Activated CD8-positive, alpha-beta T cell treated with anti-CD3 and anti-CD28 coated beads, Interleukin-2, amount 10 ng/mL, durations not matched to agents 7 days and 5 days (primary cell): ENCODE measurements at regions not wholly inside any gene's neighbourhood (a gene's known extent, or its start where the extent isn't known, plus 50 kb on each side); places are given as distances from the start of the nearest gene placed in this dataset.

Experiments used
- ATAC-seq: fragments of 150-1000 bp; cut with Tn5 transposase; one replicate; pipeline ENCODE4 v1.10.0; 2021; ENCODE audit warnings: moderate library complexity
- CTCF ChIA-PET: fragments of 350-600 bp; sonication (Branson Sonifier 250); formaldehyde crosslinking; loops from one replicate; lab custom pipeline; 2021; ENCODE audit warnings: antibody characterized with exemption; lab: Charles Lee
- POLR2A ChIA-PET: fragments of 350-600 bp; sonication (Branson Sonifier 250); formaldehyde crosslinking; loops from one replicate; lab custom pipeline; 2021; ENCODE audit warnings: antibody characterized with exemption; lab: Charles Lee
- DNase-seq: peaks from one replicate; pipeline ENCODE4 v3.0.0-alpha.2; 2020
- H3K27ac Mint-ChIP-seq: one replicate; pipeline ENCODE4 v1.8.0; 2021; ENCODE audit warnings: mild to moderate bottlenecking, mixed read lengths
- H3K27me3 Mint-ChIP-seq: one replicate; pipeline ENCODE4 v1.8.0; 2021; ENCODE audit warnings: low read depth, mixed read lengths
- H3K36me3 Mint-ChIP-seq: one replicate; pipeline ENCODE4 v1.8.0; 2021; ENCODE audit warnings: low read depth, mixed read lengths
- H3K4me1 Mint-ChIP-seq: one replicate; pipeline ENCODE4 v1.8.0; 2021; ENCODE audit warnings: low read depth, mixed read lengths
- H3K4me3 Mint-ChIP-seq: one replicate; pipeline ENCODE4 v1.8.0; 2021; ENCODE audit warnings: mild to moderate bottlenecking, mixed read lengths
- H3K9me3 Mint-ChIP-seq: one replicate; pipeline ENCODE4 v1.8.0; 2022; ENCODE audit warnings: mixed read lengths; ENCODE audit not compliant: insufficient read depth

DNA sequence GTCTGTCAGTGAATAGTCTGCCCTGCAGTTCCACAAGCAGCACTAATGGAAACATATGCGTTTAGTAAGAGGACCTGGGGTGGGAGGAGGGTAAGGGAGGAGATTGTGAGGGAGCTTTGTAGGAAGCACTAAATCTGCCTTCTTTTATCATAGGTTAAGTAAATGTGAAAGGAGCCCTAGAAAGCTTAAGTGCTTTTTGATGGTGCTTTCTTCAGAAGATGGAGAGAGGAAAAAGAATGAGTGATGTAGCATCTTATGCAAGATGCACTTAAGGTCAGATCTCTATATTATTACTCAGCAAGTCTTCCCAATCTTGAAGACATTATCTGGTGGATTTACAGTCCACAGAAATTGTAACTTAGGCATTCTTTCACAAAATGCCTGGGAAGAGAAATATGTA lies 322.7 kb downstream of the PDHA2 start:
- no peak overlapping the region for H3K27ac Mint-ChIP-seq
- H3K4me3 Mint-ChIP-seq = no peak overlapping the region
- POLR2A ChIA-PET = no interaction called here
- ATAC-seq (no peak), DNase-seq (no peak)
- H3K9me3 Mint-ChIP-seq = no peaks in the 10 kb centered on the region
- CTCF ChIA-PET = no interaction called here
- H3K27me3 Mint-ChIP-seq = no peaks in the 10 kb centered on the region
- no peaks in the 10 kb centered on the region for H3K4me1 Mint-ChIP-seq
- no peaks in the 10 kb centered on the region for H3K36me3 Mint-ChIP-seq

DNA sequence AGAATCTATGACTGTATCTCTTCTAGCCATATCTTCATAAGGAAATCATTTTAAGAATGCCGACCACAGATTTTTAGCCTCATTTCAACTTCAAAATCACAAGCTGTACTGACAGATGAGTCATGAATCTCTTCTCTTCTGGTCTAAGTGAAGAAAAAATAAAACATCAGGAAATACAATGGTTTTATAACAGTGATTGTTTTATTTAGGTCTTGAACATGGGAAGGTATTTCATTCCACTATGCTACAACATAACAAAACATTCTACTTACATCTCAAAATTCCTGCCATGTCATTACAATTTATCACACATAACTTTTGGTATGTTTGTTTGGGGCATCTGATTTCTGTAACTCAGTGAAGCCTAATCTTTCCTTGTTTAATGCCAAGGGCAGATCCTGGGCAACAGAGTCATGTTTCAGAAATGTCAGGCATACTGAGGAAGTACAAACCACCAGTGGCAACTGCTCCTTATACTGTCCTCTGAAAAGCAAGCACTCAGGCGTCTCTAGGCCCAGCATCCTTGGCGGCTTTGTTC lies 325.0 kb downstream of the PDHA2 start:
- no peaks in the 10 kb centered on the region for H3K4me1 Mint-ChIP-seq
- CTCF ChIA-PET = no interaction called here
- no peak overlapping the region for H3K4me3 Mint-ChIP-seq
- H3K36me3 Mint-ChIP-seq = no peaks in the 10 kb centered on the region
- H3K27me3 Mint-ChIP-seq = no peaks in the 10 kb centered on the region
- POLR2A ChIA-PET = no interaction called here
- no peak overlapping the region for H3K27ac Mint-ChIP-seq
- ATAC-seq = no peak
- H3K9me3 Mint-ChIP-seq = no peaks in the 10 kb centered on the region
- no peak for DNase-seq

DNA sequence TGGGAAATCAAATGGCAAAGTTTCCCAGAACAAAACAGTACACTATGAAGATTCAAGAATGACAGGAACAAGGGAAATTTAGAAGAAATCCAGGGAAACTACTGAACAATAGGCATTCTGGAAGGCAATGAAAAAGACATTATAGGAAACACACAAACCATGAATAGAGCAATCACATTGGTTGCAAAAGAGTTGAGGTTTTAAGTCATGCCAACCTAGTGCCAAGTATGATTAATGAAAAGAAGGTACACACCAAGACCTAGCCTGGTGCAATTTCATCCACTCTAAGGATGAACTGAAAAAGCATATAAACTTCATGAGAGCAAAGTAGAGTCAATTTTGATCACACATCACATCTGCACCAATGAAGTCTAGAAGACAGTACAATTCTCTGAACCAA lies 326.9 kb downstream of the PDHA2 start:
- H3K36me3 Mint-ChIP-seq = no peaks in the 10 kb centered on the region
- H3K27ac Mint-ChIP-seq = no peak overlapping the region
- peaks cover 5% of the 10 kb centered on the region for H3K9me3 Mint-ChIP-seq
- no peaks in the 10 kb centered on the region for H3K4me1 Mint-ChIP-seq
- DNase-seq (no peak), ATAC-seq (no peak)
- ChIA-PET CTCF (interaction anchor here (1.4 kb wide), 1 partner anchor 22 kb away, joined by 3 read pairs; no protein-coding TSS in a partner anchor), POLR2A (no interaction called here)
- H3K4me3 Mint-ChIP-seq = no peak overlapping the region
- H3K27me3 Mint-ChIP-seq = no peaks in the 10 kb centered on the region

DNA sequence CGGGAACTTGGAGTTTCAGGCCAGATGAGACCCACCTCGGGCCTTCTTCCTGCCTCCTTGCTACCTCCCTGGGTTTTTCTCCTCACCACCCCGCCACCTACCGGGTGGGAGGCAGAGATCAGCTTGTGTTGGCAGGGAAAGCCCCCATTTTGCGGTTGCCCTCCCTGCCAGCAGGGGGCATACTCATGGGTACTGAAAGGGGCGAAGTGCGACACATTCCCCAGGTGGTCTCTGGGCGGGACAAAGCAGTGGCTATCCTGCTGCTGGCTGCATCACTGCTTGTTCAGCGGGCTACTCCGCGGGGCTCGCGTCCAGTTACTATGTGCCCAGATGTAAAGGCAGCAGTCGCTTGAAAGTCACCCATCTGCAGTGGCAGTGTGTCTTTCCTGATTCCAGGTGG lies 330.3 kb downstream of the PDHA2 start:
- POLR2A ChIA-PET = no interaction called here
- Mint-ChIP-seq H3K4me1 (no peaks in the 10 kb centered on the region), H3K36me3 (no peaks in the 10 kb centered on the region), H3K9me3 (peaks cover 5% of the 10 kb centered on the region), H3K4me3 (no peak overlapping the region), H3K27ac (no peak overlapping the region), H3K27me3 (no peaks in the 10 kb centered on the region)
- CTCF ChIA-PET = interaction anchor here (1.5 kb wide), 1 partner anchor 9 kb away, joined by 4 read pairs; no protein-coding TSS in a partner anchor
- ATAC-seq (no peak), DNase-seq (no peak)

DNA sequence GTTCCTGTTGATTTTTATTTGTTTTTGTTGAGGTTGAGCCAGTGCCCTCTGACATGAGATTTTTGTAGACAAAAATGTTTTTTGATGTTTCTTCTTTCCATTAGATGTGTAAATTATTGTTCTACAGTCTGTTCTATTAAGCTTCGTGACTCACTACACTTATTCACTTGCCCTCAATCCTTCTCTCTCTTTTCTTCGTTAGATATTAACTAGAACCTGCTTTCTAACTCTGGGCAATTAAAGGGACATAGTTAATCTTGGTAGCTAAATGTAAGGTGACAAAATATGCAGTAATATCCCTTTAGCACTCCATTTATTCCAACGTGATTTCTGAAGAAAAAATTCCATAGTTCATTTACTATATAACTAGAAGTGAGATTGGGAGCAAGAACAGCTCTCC lies 333.9 kb downstream of the PDHA2 start:
- no peak overlapping the region for H3K27ac Mint-ChIP-seq
- H3K27me3 Mint-ChIP-seq = no peaks in the 10 kb centered on the region
- ChIA-PET POLR2A (no interaction called here), CTCF (no interaction called here)
- no peaks in the 10 kb centered on the region for H3K4me1 Mint-ChIP-seq
- H3K4me3 Mint-ChIP-seq = no peak overlapping the region
- DNase-seq (no peak), ATAC-seq (no peak)
- H3K36me3 Mint-ChIP-seq = no peaks in the 10 kb centered on the region
- peaks cover 5% of the 10 kb centered on the region for H3K9me3 Mint-ChIP-seq

DNA sequence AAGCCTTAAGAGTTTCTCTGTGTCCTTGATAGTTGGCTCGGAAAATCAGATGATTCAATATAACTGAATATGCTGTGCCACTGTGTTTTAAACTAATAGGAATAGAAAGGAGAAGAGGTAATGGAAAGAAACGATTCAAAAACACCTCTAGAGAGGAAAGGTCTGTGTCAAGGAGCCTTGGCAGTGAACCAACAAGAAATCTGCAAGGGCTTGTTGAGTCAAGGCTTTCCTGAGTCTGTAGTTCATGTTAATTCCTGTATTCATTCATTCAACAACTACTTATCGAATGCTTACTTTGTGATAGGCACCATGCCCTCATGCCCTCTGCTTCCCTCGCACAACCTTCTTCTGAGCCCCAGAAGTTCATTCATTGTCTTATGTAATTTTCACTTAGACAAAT lies 336.0 kb downstream of the PDHA2 start:
- DNase-seq (no peak), ATAC-seq (no peak)
- Mint-ChIP-seq H3K27ac (no peak overlapping the region), H3K27me3 (no peaks in the 10 kb centered on the region), H3K4me3 (no peak overlapping the region), H3K36me3 (no peaks in the 10 kb centered on the region), H3K4me1 (no peaks in the 10 kb centered on the region), H3K9me3 (peaks cover 5% of the 10 kb centered on the region)
- CTCF ChIA-PET = no interaction called here
- POLR2A ChIA-PET = no interaction called here

DNA sequence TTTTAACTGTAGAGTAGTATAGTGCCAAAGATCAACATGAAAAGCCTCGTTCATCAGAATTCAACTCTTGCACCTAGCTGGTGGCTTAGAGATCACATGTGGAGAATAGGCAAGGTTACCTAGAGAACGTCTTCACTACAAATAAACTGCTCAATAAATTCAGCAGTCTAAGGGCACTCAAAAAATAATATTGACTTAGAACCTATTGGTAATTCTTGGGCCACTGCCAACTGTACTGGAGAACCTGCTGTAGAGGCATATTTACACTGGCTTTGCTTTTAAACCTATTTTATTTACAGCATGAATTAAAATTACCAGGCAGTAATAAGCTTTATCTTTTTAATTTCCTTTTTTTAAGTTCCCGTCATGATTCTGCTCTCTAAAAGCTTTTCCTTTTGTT lies 343.7 kb downstream of the PDHA2 start:
- ATAC-seq = no peak
- no peak for DNase-seq
- ChIA-PET CTCF (no interaction called here), POLR2A (no interaction called here)
- H3K27me3 Mint-ChIP-seq = no peaks in the 10 kb centered on the region
- H3K36me3 Mint-ChIP-seq = no peaks in the 10 kb centered on the region
- no peak overlapping the region for H3K4me3 Mint-ChIP-seq
- no peaks in the 10 kb centered on the region for H3K9me3 Mint-ChIP-seq
- no peak overlapping the region for H3K27ac Mint-ChIP-seq
- no peaks in the 10 kb centered on the region for H3K4me1 Mint-ChIP-seq

DNA sequence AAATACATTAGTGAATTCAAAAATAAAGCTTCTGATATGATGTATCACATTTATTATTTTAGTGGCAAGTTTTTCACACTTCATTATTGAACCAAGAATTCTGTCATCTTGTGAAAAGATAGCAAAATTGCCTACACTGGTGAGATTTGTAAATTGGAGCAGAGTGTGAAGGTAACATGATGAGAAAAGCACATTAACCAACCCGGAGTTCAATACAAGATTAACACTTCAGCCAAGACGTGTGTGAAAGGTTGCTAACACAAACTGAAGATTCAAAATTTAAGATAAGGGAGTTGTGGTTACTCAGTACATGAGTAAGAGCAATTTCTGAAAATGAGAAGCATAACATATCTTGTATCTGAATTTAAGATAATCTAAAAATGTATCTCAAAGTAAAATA lies 346.7 kb downstream of the PDHA2 start:
- Mint-ChIP-seq H3K27ac (no peak overlapping the region), H3K27me3 (no peaks in the 10 kb centered on the region), H3K9me3 (no peaks in the 10 kb centered on the region), H3K36me3 (no peaks in the 10 kb centered on the region), H3K4me3 (no peak overlapping the region), H3K4me1 (no peaks in the 10 kb centered on the region)
- POLR2A ChIA-PET = no interaction called here
- DNase-seq (no peak), ATAC-seq (no peak)
- CTCF ChIA-PET = no interaction called here

DNA sequence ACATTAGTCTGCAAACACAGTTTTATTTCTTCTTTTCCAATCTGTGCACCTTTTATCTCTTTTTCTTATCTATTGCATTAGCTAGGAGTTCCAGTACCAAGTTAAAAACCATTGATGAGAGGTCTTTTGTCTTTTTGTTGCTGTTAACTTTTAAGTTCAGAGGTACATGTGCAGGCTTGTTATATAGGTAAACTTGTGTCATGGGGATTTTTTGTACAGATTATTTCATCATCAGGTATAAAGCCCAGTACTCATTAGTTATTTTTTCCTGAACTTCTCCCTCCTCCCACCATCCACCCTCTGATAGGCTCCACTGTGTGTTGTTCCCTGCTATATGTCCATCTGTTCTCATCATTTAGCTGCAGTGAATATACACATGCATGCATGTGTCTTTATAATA lies 349.9 kb downstream of the PDHA2 start:
- no peaks in the 10 kb centered on the region for H3K9me3 Mint-ChIP-seq
- no peaks in the 10 kb centered on the region for H3K27me3 Mint-ChIP-seq
- no peaks in the 10 kb centered on the region for H3K36me3 Mint-ChIP-seq
- no peak overlapping the region for H3K27ac Mint-ChIP-seq
- CTCF ChIA-PET = no interaction called here
- ATAC-seq (no peak), DNase-seq (no peak)
- POLR2A ChIA-PET = no interaction called here
- H3K4me3 Mint-ChIP-seq = no peak overlapping the region
- no peaks in the 10 kb centered on the region for H3K4me1 Mint-ChIP-seq

DNA sequence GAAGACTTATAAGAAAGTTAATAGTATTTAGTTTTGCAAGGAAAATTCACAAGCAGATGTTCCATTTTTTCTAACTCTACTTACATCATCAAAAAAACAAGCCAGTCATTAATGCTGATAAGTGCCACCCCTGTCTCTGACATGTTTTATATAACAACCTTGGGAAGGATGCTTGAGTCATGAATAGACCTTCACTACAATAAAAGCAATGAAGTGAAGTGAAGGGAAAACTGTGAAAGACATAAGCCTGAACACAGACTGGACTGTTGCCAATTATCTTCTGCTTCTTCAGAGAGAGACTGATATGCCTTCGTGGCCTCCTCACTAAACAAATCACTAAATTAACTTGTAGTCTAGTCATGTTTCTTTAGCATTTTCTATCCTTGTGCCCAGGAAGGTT lies 353.2 kb downstream of the PDHA2 start:
- Mint-ChIP-seq H3K9me3 (no peaks in the 10 kb centered on the region), H3K4me1 (no peaks in the 10 kb centered on the region), H3K4me3 (no peak overlapping the region), H3K27ac (no peak overlapping the region), H3K36me3 (no peaks in the 10 kb centered on the region), H3K27me3 (no peaks in the 10 kb centered on the region)
- no peak for ATAC-seq
- ChIA-PET POLR2A (no interaction called here), CTCF (no interaction called here)
- no peak for DNase-seq

DNA sequence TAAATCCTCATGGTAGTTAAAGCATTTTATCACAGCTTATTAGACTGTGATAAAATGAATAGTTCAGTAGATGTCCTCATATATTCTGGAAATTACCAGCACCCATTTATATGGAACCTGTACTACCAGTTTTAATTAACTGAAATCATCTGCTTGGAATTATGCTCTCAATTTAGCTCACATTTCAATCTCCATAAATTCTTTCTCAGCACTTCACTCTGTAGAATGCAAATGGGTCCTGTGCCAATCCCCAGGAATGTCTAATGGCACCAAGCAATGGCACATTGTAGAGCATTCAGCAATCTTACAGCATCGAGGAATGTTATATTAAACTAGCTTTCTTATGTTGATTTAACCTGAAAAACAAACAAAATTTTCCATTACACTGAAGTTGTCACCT lies 355.1 kb downstream of the PDHA2 start:
- ChIA-PET POLR2A (no interaction called here), CTCF (no interaction called here)
- Mint-ChIP-seq H3K9me3 (no peaks in the 10 kb centered on the region), H3K27me3 (no peaks in the 10 kb centered on the region), H3K4me3 (no peak overlapping the region), H3K4me1 (no peaks in the 10 kb centered on the region), H3K36me3 (no peaks in the 10 kb centered on the region), H3K27ac (no peak overlapping the region)
- no peak for ATAC-seq
- no peak for DNase-seq

DNA sequence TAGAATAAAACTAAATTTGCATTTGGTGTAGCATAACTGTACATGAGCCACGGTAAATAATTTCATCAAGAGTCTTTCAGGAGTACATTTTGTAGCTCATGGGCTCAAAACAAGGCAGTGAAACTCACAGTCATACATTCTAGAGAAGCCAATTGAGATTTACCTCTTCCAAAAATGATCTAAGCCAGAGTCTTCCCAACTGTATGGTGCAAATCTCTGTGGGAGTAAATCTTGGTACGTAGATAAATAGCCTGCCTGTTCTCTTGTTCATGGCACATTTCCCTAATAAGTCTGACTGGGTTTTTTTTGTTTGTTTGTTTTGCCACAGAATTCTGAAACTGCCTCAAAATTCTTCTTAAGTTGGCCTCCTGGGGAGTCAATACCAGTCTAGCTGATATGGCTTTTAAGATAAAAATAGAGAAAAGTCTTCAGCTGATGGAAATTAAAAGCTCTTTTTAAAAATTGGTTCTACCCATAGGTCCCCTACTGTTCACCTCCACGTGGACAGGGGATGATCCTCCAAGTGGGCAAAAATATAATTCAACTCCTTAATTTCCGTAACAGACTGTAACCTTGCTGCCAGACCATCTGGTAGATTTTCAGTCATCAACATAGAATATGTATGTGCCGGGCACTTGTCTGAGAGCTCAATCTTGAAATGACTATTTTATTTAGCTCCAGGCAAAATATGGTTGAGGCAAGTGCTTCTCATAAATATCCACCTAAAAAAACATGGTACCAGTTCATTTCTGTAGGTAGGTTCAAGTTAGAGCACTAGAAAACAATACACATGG lies 365.4 kb downstream of the PDHA2 start:
- Mint-ChIP-seq H3K27ac (no peak overlapping the region), H3K4me1 (no peaks in the 10 kb centered on the region)

DNA sequence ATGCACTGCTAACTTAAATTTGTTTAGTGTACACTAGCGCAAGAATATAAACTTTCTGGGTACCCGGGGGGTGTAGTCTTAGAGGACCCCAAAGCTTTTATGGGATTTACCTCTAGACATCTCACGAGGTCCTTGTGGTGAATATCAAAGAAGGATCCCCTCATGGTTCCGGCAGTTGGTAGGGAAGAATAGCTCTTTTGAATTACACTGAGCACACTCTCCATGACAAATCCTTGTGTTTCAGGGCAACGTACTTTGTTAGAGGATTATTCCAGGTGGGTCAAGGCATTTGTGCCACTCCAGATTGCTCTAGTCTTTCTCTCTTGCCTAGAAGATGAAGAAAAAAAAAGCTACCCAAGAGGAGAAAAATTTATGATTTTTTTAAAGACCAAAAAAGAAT lies 387.6 kb downstream of the PDHA2 start:
- Mint-ChIP-seq H3K27me3 (no peaks in the 10 kb centered on the region), H3K36me3 (no peaks in the 10 kb centered on the region), H3K4me3 (no peak overlapping the region), H3K9me3 (peaks cover 3% of the 10 kb centered on the region), H3K4me1 (no peaks in the 10 kb centered on the region), H3K27ac (no peak overlapping the region)
- ChIA-PET CTCF (no interaction called here), POLR2A (no interaction called here)
- DNase-seq (no peak), ATAC-seq (no peak)

More for the DNA sequence above, 365.4 kb downstream of the PDHA2 start:
- Mint-ChIP-seq H3K36me3 (no peaks in the 10 kb centered on the region), H3K9me3 (peaks cover 6% of the 10 kb centered on the region), H3K27me3 (no peaks in the 10 kb centered on the region), H3K4me3 (no peak overlapping the region)
- ChIA-PET CTCF (no interaction called here), POLR2A (no interaction called here)
- ATAC-seq (no peak), DNase-seq (no peak)
